CD4-positive, alpha-beta T cell treated with Interleukin-15 for 1 hour (primary cell): ENCODE measurements at regions not wholly inside any gene's neighbourhood (a gene's known extent, or its start where the extent isn't known, plus 50 kb on each side); places are given as distances from the start of the nearest gene placed in this dataset.
"Not testable (repeated sequence)": the region's sequence is repeated elsewhere in the genome, so short reads cannot be mapped to it uniquely, and the experiment has no call there.

Experiments
- DNase-seq: peaks from one replicate; pipeline ENCODE4 v3.0.0-alpha.2; 2020

- DNase-seq = not testable (repeated sequence)
Observed at GRCh38 chr11:3513311-3513710, 128.5 kb downstream of the ART5 start.

GRCh38 chr11:3512751-3513150 lies 129.0 kb downstream of the ART5 start:
- not testable (repeated sequence) for DNase-seq

GRCh38 chr11:3512133-3512703 lies 129.6 kb downstream of the ART5 start:
- DNase-seq = peak; percentile 76

- DNase-seq = not testable (repeated sequence)
Observed at GRCh38 chr11:3511416-3512132, 130.2 kb downstream of the ART5 start.

GRCh38 chr11:3509563-3509962 lies 130.6 kb upstream of the ZNF195 start:
- not testable (repeated sequence) for DNase-seq

GRCh38 chr11:3499198-3499597 lies 120.3 kb upstream of the ZNF195 start:
- not testable (repeated sequence) for DNase-seq

GRCh38 chr11:3498356-3498755 lies 119.4 kb upstream of the ZNF195 start:
- DNase-seq = peak; percentile 32

- not testable (repeated sequence) for DNase-seq
Observed at GRCh38 chr11:3493152-3493551, 114.2 kb upstream of the ZNF195 start.

GRCh38 chr11:3488003-3488402 lies 109.1 kb upstream of the ZNF195 start:
- not testable (repeated sequence) for DNase-seq

- DNase-seq = not testable (repeated sequence)
Observed at GRCh38 chr11:3485737-3486136, 106.8 kb upstream of the ZNF195 start.

GRCh38 chr11:3476937-3477885 lies 98.3 kb upstream of the ZNF195 start:
- DNase-seq = not testable (repeated sequence)

GRCh38 chr11:3476084-3476936 lies 97.4 kb upstream of the ZNF195 start:
- DNase-seq = not testable (repeated sequence)

- not testable (repeated sequence) for DNase-seq
Observed at GRCh38 chr11:3468963-3469362, 90.0 kb upstream of the ZNF195 start.

GRCh38 chr11:3467599-3467998 lies 88.7 kb upstream of the ZNF195 start:
- DNase-seq = not testable (repeated sequence)

GRCh38 chr11:3455666-3456065 lies 76.7 kb upstream of the ZNF195 start:
- DNase-seq = not testable (repeated sequence)

- peak; percentile 45 for DNase-seq
Observed at GRCh38 chr11:3454844-3455243, 75.9 kb upstream of the ZNF195 start.

- DNase-seq = not testable (repeated sequence)
Observed at GRCh38 chr11:3453596-3454256, 74.8 kb upstream of the ZNF195 start.

GRCh38 chr11:3450822-3451221 lies 71.9 kb upstream of the ZNF195 start:
- not testable (repeated sequence) for DNase-seq

GRCh38 chr11:3445535-3445934 lies 66.6 kb upstream of the ZNF195 start:
- not testable (repeated sequence) for DNase-seq

GRCh38 chr11:3444420-3444744 lies 65.4 kb upstream of the ZNF195 start:
- not testable (repeated sequence) for DNase-seq

GRCh38 chr11:3443700-3444419 lies 64.9 kb upstream of the ZNF195 start:
- DNase-seq = not testable (repeated sequence)
